A549 (cell line): ENCODE measurements at regions not wholly inside any gene's neighbourhood (a gene's known extent, or its start where the extent isn't known, plus 50 kb on each side); places are given as distances from the start of the nearest gene placed in this dataset.

Experiments used
- CHD2 ChIP-seq: fragments of 150-350 bp; IDR thresholded peaks from 2 replicates; pipeline ENCODE4 v1.6.1; 2014; ENCODE audit warnings: low read length; ENCODE audit not compliant: partially characterized antibody
- CTCF ChIP-seq: fragments of >200 bp; sonication (Bioruptor Twin); formaldehyde crosslinking; IDR thresholded peaks from 3 replicates; pipeline ENCODE4 v1.5.1; 2016
- ELK1 ChIP-seq: fragments of 150-350 bp; IDR thresholded peaks from 2 replicates; pipeline ENCODE4 v1.6.1; 2014; ENCODE audit warnings: low read depth, mild to moderate bottlenecking, low read length
- EP300 ChIP-seq, 2 experiments: fragments of >200 bp; sonication (Bioruptor Twin); formaldehyde crosslinking; IDR thresholded peaks; 2 replicates in 1 of 2; 3 replicates in 1 of 2; pipeline ENCODE4 v1.6.1; 2016 to 2017
- FOSL2 ChIP-seq, 2 experiments: fragments of 450-650 bp in 1 of 2; fragments of >200 bp in 1 of 2; sonication (Bioruptor Twin) in 1 of 2; formaldehyde crosslinking; IDR thresholded peaks; 2 replicates each; pipeline versions ENCODE4 v1.5.0 to v1.6.1; 2016 to 2020; ENCODE audit warnings: mild to moderate bottlenecking in 1 of 2, moderate library complexity in 1 of 2
- HDAC2 ChIP-seq: fragments of 200-600 bp; sonication (generic); IDR thresholded peaks from 2 replicates; pipeline ENCODE4 v1.6.1; 2016
- POLR2A ChIP-seq: IDR thresholded peaks from 2 replicates; pipeline ENCODE4 v1.6.1; 2012; ENCODE audit warnings: mild to moderate bottlenecking, low read length
- POLR2AphosphoS2 ChIP-seq: conservative IDR thresholded peaks from 2 replicates; pipeline ENCODE4 v1.6.1; 2012; ENCODE audit warnings: low read length, improper control_type of control experiment, inconsistent platforms
- REST ChIP-seq: fragments of 200-600 bp; sonication (generic); IDR thresholded peaks from 2 replicates; pipeline ENCODE4 v1.6.1; 2016; ENCODE audit warnings: antibody characterized with exemption, mild to moderate bottlenecking, moderate library complexity
- RFX5 ChIP-seq: fragments of 450-650 bp; IDR thresholded peaks from 2 replicates; pipeline ENCODE4 v1.7.1; 2014; ENCODE audit warnings: antibody characterized with exemption, mild to moderate bottlenecking, moderate library complexity
- TF ChIP-seq, protein P1 (sequence below): fragments of 250-450 bp; sonication (Bioruptor Pico); IDR thresholded peaks from 2 replicates; pipeline ENCODE4 v1.5.0; 2021; ENCODE audit warnings: mild to moderate bottlenecking, moderate library complexity, borderline replicate concordance

DNA sequence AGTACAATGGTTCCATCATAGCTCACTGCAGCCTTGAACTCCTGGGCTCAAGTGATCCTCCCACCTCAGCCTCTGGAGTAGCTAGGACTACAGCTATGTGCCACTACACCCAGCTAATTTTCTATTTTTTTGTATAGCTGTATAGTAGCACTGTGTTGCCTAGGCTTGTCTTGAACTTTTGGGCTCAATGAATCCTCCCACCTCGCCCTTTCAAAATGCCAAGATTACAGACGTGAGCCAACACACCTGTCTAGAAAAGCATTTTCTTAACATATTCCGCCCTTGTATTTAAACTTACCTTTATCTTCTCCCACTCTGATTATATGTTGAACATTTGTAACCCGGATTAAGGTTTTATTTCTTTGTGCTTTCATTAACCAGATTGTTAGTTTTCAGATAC is 750.7 kb upstream of the GCFC2 start:
- TF ChIP-seq REST (no peak), CTCF (no peak), FOSL2 (IDR thresholded peaks at IDR 0.05) (no peak), FOSL2 (CRISPR knock-in tag; IDR thresholded peaks at IDR 0.05) (no peak), POLR2AphosphoS2 (no peak), RFX5 (no peak), POLR2A (no peak), ELK1 (no peak), EP300 (IDR thresholded peaks at IDR 0.05) (no peak), HDAC2 (no peak), CHD2 (no peak)
- TF ChIP-seq, protein P1, sequence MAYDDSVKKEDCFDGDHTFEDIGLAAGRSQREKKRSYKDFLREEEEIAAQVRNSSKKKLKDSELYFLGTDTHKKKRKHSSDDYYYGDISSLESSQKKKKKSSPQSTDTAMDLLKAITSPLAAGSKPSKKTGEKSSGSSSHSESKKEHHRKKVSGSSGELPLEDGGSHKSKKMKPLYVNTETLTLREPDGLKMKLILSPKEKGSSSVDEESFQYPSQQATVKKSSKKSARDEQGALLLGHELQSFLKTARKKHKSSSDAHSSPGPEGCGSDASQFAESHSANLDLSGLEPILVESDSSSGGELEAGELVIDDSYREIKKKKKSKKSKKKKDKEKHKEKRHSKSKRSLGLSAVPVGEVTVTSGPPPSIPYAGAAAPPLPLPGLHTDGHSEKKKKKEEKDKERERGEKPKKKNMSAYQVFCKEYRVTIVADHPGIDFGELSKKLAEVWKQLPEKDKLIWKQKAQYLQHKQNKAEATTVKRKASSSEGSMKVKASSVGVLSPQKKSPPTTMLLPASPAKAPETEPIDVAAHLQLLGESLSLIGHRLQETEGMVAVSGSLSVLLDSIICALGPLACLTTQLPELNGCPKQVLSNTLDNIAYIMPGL = no peak
